SK-N-SH treated with all-trans-retinoic acid at 6 μM for 48 hours (cell line): ENCODE measurements at regions not wholly inside any gene's neighbourhood (a gene's known extent, or its start where the extent isn't known, plus 50 kb on each side); places are given as distances from the start of the nearest gene placed in this dataset.

Source experiments
- ARNTL ChIP-seq: fragments of 450-650 bp; formaldehyde crosslinking; IDR thresholded peaks from 2 replicates; pipeline ENCODE4 v1.5.0; 2020; ENCODE audit warnings: low read depth, mild to moderate bottlenecking, moderate library complexity, borderline replicate concordance
- OSR1 ChIP-seq: fragments of 250-450 bp; sonication (Bioruptor Pico); IDR thresholded peaks from 2 replicates; pipeline ENCODE4 v1.8.0; 2022; ENCODE audit warnings: moderate library complexity, mild to moderate bottlenecking, inconsistent platforms
- PPARA ChIP-seq: fragments of 250-450 bp; sonication (Bioruptor Pico); IDR thresholded peaks from 2 replicates; pipeline ENCODE4 v1.5.0; 2020; ENCODE audit warnings: mild to moderate bottlenecking, borderline replicate concordance
- RARB ChIP-seq: fragments of 250-450 bp; sonication (Bioruptor Pico); IDR thresholded peaks from 2 replicates; pipeline ENCODE4 v1.8.0; 2021; ENCODE audit warnings: mild to moderate bottlenecking, moderate library complexity
- SNAI2 ChIP-seq: fragments of 250-450 bp; sonication (Bioruptor Pico); IDR thresholded peaks from 2 replicates; pipeline ENCODE4 v1.5.0; 2020; ENCODE audit warnings: mild to moderate bottlenecking, moderate library complexity
- TF ChIP-seq, protein P1 (sequence below): fragments of 250-450 bp; sonication (Bioruptor Pico); IDR thresholded peaks from 2 replicates; pipeline ENCODE4 v1.5.1; 2021; ENCODE audit warnings: mild to moderate bottlenecking, moderate library complexity
- TF ChIP-seq, protein P2 (sequence below): fragments of 250-450 bp; sonication (Bioruptor Pico); IDR thresholded peaks from 2 replicates; pipeline ENCODE4 v1.5.0; 2020; ENCODE audit warnings: mild to moderate bottlenecking, moderate library complexity

DNA sequence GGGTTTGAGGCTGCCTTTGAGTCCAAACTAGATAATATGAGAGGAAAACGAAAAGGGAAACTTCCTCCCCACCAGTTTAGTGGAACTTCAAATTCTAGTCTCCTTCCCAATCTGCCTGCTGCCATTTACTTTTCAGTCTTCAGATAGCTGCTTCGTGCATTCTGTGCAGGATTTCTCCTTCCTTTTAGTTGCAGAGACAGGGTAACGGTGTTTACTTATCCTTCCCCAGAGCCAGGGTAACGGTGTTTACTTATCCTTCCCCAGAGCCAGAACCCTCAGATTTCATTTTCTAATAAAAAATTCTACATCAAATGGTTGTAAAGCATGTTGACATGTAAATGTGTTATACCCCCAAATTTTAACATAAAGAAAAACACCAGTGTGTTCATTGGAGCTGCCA lies 282.6 kb downstream of the VPS13C start:
- TF ChIP-seq RARB (CRISPR knock-in tag) (no peak), PPARA (CRISPR knock-in tag) (no peak), OSR1 (no peak), SNAI2 (CRISPR knock-in tag) (no peak), ARNTL (no peak)
- TF ChIP-seq, protein P1, sequence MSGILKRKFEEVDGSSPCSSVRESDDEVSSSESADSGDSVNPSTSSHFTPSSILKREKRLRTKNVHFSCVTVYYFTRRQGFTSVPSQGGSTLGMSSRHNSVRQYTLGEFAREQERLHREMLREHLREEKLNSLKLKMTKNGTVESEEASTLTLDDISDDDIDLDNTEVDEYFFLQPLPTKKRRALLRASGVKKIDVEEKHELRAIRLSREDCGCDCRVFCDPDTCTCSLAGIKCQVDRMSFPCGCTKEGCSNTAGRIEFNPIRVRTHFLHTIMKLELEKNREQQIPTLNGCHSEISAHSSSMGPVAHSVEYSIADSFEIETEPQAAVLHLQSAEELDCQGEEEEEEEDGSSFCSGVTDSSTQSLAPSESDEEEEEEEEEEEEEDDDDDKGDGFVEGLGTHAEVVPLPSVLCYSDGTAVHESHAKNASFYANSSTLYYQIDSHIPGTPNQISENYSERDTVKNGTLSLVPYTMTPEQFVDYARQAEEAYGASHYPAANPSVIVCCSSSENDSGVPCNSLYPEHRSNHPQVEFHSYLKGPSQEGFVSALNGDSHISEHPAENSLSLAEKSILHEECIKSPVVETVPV (CRISPR knock-in tag): no peak
- TF ChIP-seq, protein P2, sequence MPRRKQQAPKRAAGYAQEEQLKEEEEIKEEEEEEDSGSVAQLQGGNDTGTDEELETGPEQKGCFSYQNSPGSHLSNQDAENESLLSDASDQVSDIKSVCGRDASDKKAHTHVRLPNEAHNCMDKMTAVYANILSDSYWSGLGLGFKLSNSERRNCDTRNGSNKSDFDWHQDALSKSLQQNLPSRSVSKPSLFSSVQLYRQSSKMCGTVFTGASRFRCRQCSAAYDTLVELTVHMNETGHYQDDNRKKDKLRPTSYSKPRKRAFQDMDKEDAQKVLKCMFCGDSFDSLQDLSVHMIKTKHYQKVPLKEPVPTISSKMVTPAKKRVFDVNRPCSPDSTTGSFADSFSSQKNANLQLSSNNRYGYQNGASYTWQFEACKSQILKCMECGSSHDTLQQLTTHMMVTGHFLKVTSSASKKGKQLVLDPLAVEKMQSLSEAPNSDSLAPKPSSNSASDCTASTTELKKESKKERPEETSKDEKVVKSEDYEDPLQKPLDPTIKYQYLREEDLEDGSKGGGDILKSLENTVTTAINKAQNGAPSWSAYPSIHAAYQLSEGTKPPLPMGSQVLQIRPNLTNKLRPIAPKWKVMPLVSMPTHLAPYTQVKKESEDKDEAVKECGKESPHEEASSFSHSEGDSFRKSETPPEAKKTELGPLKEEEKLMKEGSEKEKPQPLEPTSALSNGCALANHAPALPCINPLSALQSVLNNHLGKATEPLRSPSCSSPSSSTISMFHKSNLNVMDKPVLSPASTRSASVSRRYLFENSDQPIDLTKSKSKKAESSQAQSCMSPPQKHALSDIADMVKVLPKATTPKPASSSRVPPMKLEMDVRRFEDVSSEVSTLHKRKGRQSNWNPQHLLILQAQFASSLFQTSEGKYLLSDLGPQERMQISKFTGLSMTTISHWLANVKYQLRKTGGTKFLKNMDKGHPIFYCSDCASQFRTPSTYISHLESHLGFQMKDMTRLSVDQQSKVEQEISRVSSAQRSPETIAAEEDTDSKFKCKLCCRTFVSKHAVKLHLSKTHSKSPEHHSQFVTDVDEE (CRISPR knock-in tag): no peak
